NCI-H2171 treated with DMSO at 0.1 percent for 48 hours (cell line): ENCODE measurements at regions not wholly inside any gene's neighbourhood (a gene's known extent, or its start where the extent isn't known, plus 50 kb on each side); places are given as distances from the start of the nearest gene placed in this dataset.

Experiments
- DNase-seq: peaks from one replicate; lab custom pipeline; 2025; lab: John Stamatoyannopoulos, UW

- DNase-seq, result no peak
Measured at GRCh38 chr1:38287547-38287946, 241.0 kb upstream of the POU3F1 start.

- DNase-seq, result no peak
Measured at GRCh38 chr1:38287036-38287435, 240.4 kb upstream of the POU3F1 start.

GRCh38 chr1:38285807-38286530, 239.4 kb upstream of the POU3F1 start:
- no peak for DNase-seq

- DNase-seq, result no peak
Measured at GRCh38 chr1:38284953-38285352, 238.4 kb upstream of the POU3F1 start.

- peak; percentile 69 for DNase-seq
Measured at GRCh38 chr1:38283696-38284470, 237.3 kb upstream of the POU3F1 start.

GRCh38 chr1:38279148-38279547, 232.6 kb upstream of the POU3F1 start:
- no peak for DNase-seq

- no peak for DNase-seq
Measured at GRCh38 chr1:38277646-38278045, 231.1 kb upstream of the POU3F1 start.

- no peak for DNase-seq
Measured at GRCh38 chr1:38275960-38276359, 229.4 kb upstream of the POU3F1 start.

- no peak for DNase-seq
Measured at GRCh38 chr1:38274974-38275373, 228.4 kb upstream of the POU3F1 start.

- no peak for DNase-seq
Measured at GRCh38 chr1:38273196-38273804, 226.7 kb upstream of the POU3F1 start.

GRCh38 chr1:38272515-38272914, 225.9 kb upstream of the POU3F1 start:
- no peak for DNase-seq

- DNase-seq, result no peak
Measured at GRCh38 chr1:38270849-38271633, 224.4 kb upstream of the POU3F1 start.

GRCh38 chr1:38269923-38270848, 223.6 kb upstream of the POU3F1 start:
- no peak for DNase-seq

- DNase-seq, result no peak
Measured at GRCh38 chr1:38268226-38268625, 221.6 kb upstream of the POU3F1 start.

GRCh38 chr1:38267037-38268036, 220.7 kb upstream of the POU3F1 start:
- no peak for DNase-seq

- DNase-seq, result no peak
Measured at GRCh38 chr1:38266197-38266520, 219.6 kb upstream of the POU3F1 start.

- DNase-seq, result no peak
Measured at GRCh38 chr1:38265293-38266196, 219.0 kb upstream of the POU3F1 start.

- DNase-seq, result no peak
Measured at GRCh38 chr1:38263438-38263837, 216.8 kb upstream of the POU3F1 start.

- DNase-seq, result no peak
Measured at GRCh38 chr1:38261574-38261973, 215.0 kb upstream of the POU3F1 start.
